ENCODE measurements at regions not wholly inside any gene's neighbourhood (a gene's known extent, or its start where the extent isn't known, plus 50 kb on each side); places are given as distances from the start of the nearest gene placed in this dataset.

- peaks cover 12 to 13% of the 10 kb centered on the region in 2 donors for H3K4me1 ChIP-seq (ENCODE audit: control insufficient read depth in 1 of 2, insufficient read depth in 2 of 2, low read length in 2 of 2)
- no peak overlapping the region for H2AFZ ChIP-seq (ENCODE audit: insufficient read depth, low read depth, low read length, poor library complexity, severe bottlenecking)
- no peak for DNase-seq
- 100% methylated on average over 3 of the region's 8 CpGs for WGBS (ENCODE audit: insufficient coverage)
- H3K27ac Mint-ChIP-seq = no peak overlapping the region
- intact Hi-C loops (cut with micrococcal nuclease) = no loop called here
- no peaks in the 10 kb centered on the region for H3K27me3 ChIP-seq (ENCODE audit: control insufficient read depth in 2 of 2, insufficient read depth in 2 of 2, low read length in 2 of 2)
- H3K9me3 ChIP-seq (replicated peaks in 1 of 2; ENCODE audit: control insufficient read depth in 1 of 2, insufficient read depth in 1 of 2, low read length in 2 of 2) = peaks cover 6 to 12% of the 10 kb centered on the region in 2 donors
- TF ChIP-seq, protein P1, sequence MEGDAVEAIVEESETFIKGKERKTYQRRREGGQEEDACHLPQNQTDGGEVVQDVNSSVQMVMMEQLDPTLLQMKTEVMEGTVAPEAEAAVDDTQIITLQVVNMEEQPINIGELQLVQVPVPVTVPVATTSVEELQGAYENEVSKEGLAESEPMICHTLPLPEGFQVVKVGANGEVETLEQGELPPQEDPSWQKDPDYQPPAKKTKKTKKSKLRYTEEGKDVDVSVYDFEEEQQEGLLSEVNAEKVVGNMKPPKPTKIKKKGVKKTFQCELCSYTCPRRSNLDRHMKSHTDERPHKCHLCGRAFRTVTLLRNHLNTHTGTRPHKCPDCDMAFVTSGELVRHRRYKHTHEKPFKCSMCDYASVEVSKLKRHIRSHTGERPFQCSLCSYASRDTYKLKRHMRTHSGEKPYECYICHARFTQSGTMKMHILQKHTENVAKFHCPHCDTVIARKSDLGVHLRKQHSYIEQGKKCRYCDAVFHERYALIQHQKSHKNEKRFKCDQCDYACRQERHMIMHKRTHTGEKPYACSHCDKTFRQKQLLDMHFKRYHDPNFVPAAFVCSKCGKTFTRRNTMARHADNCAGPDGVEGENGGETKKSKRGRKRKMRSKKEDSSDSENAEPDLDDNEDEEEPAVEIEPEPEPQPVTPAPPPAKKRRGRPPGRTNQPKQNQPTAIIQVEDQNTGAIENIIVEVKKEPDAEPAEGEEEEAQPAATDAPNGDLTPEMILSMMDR (IDR thresholded peaks at IDR 0.05) = no peak
- H3K9me3 Mint-ChIP-seq = peaks cover 2 to 14% (median 8%) of the 10 kb centered on the region in 7 donors
- no peaks in the 10 kb centered on the region for H3K79me2 ChIP-seq (ENCODE audit: insufficient read depth, low read length)
- H3K4me3 ChIP-seq (replicated peaks in 1 of 3; ENCODE audit: low read depth in 2 of 3, low read length in 3 of 3) = no peak overlapping the region
- H4K20me1 ChIP-seq (ENCODE audit: insufficient read depth, low read length) = no peaks in the 10 kb centered on the region
- H3K27me3 Mint-ChIP-seq (ENCODE audit: low read depth in 3 of 3) = peaks cover 2 to 4% (median 4%) of the 10 kb centered on the region in 3 donors
- H3K4me2 ChIP-seq (replicated peaks; ENCODE audit: extremely low read depth, low read length, poor library complexity, severe bottlenecking) = no peak overlapping the region
- H3K4me1 Mint-ChIP-seq = peaks cover 17% of the 10 kb centered on the region
- H3K36me3 ChIP-seq (replicated peaks in 1 of 2; ENCODE audit: control insufficient read depth in 1 of 2, insufficient read depth in 2 of 2, low read length in 2 of 2) = no peaks in the 10 kb centered on the region
- H3K36me3 Mint-ChIP-seq = no peaks in the 10 kb centered on the region
- no peak overlapping the region for H3K4me3 Mint-ChIP-seq
- H3K27ac ChIP-seq (ENCODE audit: low read depth in 1 of 2, low read length in 2 of 2) = no peak overlapping the region
- H3K9ac ChIP-seq (ENCODE audit: insufficient read depth, low read length, poor library complexity, severe bottlenecking) = no peak overlapping the region
Observed at GRCh38 chr2:11006191-11006590, 94.5 kb downstream of the KCNF1 start.

- Histone ChIP-seq H3K79me2 (ENCODE audit: insufficient read depth, low read length) (no peaks in the 10 kb centered on the region), H3K9ac (ENCODE audit: insufficient read depth, low read length, poor library complexity, severe bottlenecking) (no peak overlapping the region), H2AFZ (ENCODE audit: insufficient read depth, low read depth, low read length, poor library complexity, severe bottlenecking) (no peak overlapping the region), H3K4me2 (replicated peaks; ENCODE audit: extremely low read depth, low read length, poor library complexity, severe bottlenecking) (no peak overlapping the region), H4K20me1 (ENCODE audit: insufficient read depth, low read length) (no peaks in the 10 kb centered on the region), H3K4me1 (ENCODE audit: control insufficient read depth in 1 of 2, insufficient read depth in 2 of 2, low read length in 2 of 2) (peaks cover 12 to 13% of the 10 kb centered on the region in 2 donors), H3K9me3 (replicated peaks in 1 of 2; ENCODE audit: control insufficient read depth in 1 of 2, insufficient read depth in 1 of 2, low read length in 2 of 2) (peaks cover 17 to 26% of the 10 kb centered on the region in 2 donors), H3K4me3 (replicated peaks in 1 of 3; ENCODE audit: low read depth in 2 of 3, low read length in 3 of 3) (no peak overlapping the region), H3K27ac (ENCODE audit: low read depth in 1 of 2, low read length in 2 of 2) (no peak overlapping the region), H3K36me3 (replicated peaks in 1 of 2; ENCODE audit: control insufficient read depth in 1 of 2, insufficient read depth in 2 of 2, low read length in 2 of 2) (no peaks in the 10 kb centered on the region), H3K27me3 (ENCODE audit: control insufficient read depth in 2 of 2, insufficient read depth in 2 of 2, low read length in 2 of 2) (no peaks in the 10 kb centered on the region)
- Mint-ChIP-seq H3K36me3 (no peaks in the 10 kb centered on the region), H3K27me3 (ENCODE audit: low read depth in 3 of 3) (peaks cover 2 to 8% (median 4%) of the 10 kb centered on the region in 3 donors), H3K9me3 (peaks cover 4 to 26% (median 20%) of the 10 kb centered on the region in 7 donors), H3K27ac (no peak overlapping the region), H3K4me1 (peaks cover 17% of the 10 kb centered on the region), H3K4me3 (no peak overlapping the region)
- no peak for DNase-seq
- intact Hi-C loops (cut with micrococcal nuclease) = no loop called here
- WGBS (ENCODE audit: insufficient coverage) = 98% methylated on average over 5 of the region's 18 CpGs
- TF ChIP-seq, protein P1 (IDR thresholded peaks at IDR 0.05) = no peak
Observed at GRCh38 chr2:11007331-11008264, 95.9 kb downstream of the KCNF1 start.

Measured in CD14-positive monocyte (primary cell).